OCI-LY3 (cell line): ENCODE measurements at regions not wholly inside any gene's neighbourhood (a gene's known extent, or its start where the extent isn't known, plus 50 kb on each side); places are given as distances from the start of the nearest gene placed in this dataset.

ENCODE experiments used
- EZH2phosphoT487 ChIP-seq: fragments of 200-600 bp; shearing (Covaris generic); IDR thresholded peaks from 2 replicates; pipeline ENCODE4 v1.6.1; 2018; ENCODE audit warnings: antibody characterized with exemption, mixed run types, low read depth
- TF ChIP-seq, protein P1 (sequence below): fragments of 200-600, 300-600 bp; sonication (generic); IDR thresholded peaks from 2 replicates; pipeline ENCODE4 v1.5.1; 2014; ENCODE audit warnings: antibody characterized with exemption, low read length, low read depth

DNA sequence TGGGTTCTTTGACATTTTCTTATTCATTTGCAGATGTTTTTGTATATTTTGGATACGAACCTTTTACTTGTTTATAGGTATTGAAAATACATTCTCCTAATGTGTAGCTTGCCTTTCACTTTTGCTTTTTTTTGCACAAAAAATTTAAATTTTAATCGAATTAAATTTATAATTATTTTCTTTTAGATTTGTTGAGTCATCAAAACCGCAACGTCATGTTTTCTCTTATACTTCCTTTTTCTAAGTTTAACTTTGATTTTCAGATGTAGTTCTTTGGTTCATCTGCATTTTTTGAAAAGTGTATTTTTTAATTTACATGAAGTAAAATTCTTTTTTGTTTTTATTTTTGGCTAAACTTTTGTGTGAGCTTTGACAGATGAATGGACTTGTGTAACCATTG lies 243.7 kb upstream of the DPYD start:
- TF ChIP-seq, protein P1, sequence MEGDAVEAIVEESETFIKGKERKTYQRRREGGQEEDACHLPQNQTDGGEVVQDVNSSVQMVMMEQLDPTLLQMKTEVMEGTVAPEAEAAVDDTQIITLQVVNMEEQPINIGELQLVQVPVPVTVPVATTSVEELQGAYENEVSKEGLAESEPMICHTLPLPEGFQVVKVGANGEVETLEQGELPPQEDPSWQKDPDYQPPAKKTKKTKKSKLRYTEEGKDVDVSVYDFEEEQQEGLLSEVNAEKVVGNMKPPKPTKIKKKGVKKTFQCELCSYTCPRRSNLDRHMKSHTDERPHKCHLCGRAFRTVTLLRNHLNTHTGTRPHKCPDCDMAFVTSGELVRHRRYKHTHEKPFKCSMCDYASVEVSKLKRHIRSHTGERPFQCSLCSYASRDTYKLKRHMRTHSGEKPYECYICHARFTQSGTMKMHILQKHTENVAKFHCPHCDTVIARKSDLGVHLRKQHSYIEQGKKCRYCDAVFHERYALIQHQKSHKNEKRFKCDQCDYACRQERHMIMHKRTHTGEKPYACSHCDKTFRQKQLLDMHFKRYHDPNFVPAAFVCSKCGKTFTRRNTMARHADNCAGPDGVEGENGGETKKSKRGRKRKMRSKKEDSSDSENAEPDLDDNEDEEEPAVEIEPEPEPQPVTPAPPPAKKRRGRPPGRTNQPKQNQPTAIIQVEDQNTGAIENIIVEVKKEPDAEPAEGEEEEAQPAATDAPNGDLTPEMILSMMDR = no peak
- TF ChIP-seq EZH2phosphoT487 = no peak
